HEK293T (cell line): ENCODE measurements at regions not wholly inside any gene's neighbourhood (a gene's known extent, or its start where the extent isn't known, plus 50 kb on each side); places are given as distances from the start of the nearest gene placed in this dataset.

Source experiments
- CTCF ChIA-PET: fragments of 350-600 bp; formaldehyde crosslinking; extraction: SDS; loops from one replicate; lab custom pipeline; 2021; ENCODE audit warnings: antibody characterized with exemption, inconsistent platforms; lab: Yijun Ruan, JAX
- POLR2A ChIA-PET: fragments of 350-600 bp; formaldehyde crosslinking; extraction: SDS; loops from one replicate; lab custom pipeline; 2020; ENCODE audit warnings: antibody characterized with exemption, inconsistent platforms; lab: Yijun Ruan, JAX
- DNase-seq: peaks from one replicate; pipeline ENCODE4 v3.0.0; 2012; ENCODE audit warnings: mixed read lengths; ENCODE audit errors: extremely low spot score
- ARNT ChIP-seq: fragments of 450-650 bp; IDR thresholded peaks from 2 replicates; pipeline ENCODE4 v1.6.1; 2017; ENCODE audit warnings: mild to moderate bottlenecking
- BHLHE40 ChIP-seq: fragments of 450-650 bp; IDR thresholded peaks from 2 replicates; pipeline ENCODE4 v1.6.1; 2016; ENCODE audit warnings: mild to moderate bottlenecking, moderate library complexity, borderline replicate concordance
- CTBP1 ChIP-seq: fragments of 450-650 bp; IDR thresholded peaks from 2 replicates; pipeline ENCODE4 v1.6.1; 2016; ENCODE audit warnings: borderline replicate concordance
- ELF4 ChIP-seq: fragments of 450-650 bp; IDR thresholded peaks from 2 replicates; pipeline ENCODE4 v1.6.1; 2017; ENCODE audit warnings: antibody characterized with exemption
- FOXA1 ChIP-seq: fragments of 450-650 bp; IDR thresholded peaks from 2 replicates; pipeline ENCODE4 v1.6.1; 2016; ENCODE audit warnings: mild to moderate bottlenecking
- FOXK2 ChIP-seq: fragments of 450-650 bp; IDR thresholded peaks from 2 replicates; pipeline ENCODE4 v1.6.1; 2016; ENCODE audit warnings: mild to moderate bottlenecking
- FOXM1 ChIP-seq: fragments of 450-650 bp; IDR thresholded peaks from 2 replicates; pipeline ENCODE4 v1.6.1; 2017; ENCODE audit warnings: mild to moderate bottlenecking, borderline replicate concordance
- HDGF ChIP-seq: fragments of 450-650 bp; IDR thresholded peaks from 2 replicates; pipeline ENCODE4 v1.6.1; 2017; ENCODE audit warnings: antibody characterized with exemption, borderline replicate concordance
- L3MBTL2 ChIP-seq: fragments of 450-650 bp; conservative IDR thresholded peaks from 2 replicates; pipeline ENCODE4 v1.6.1; 2016; ENCODE audit warnings: mild to moderate bottlenecking
- LEF1 ChIP-seq: fragments of 450-650 bp; IDR thresholded peaks from 2 replicates; pipeline ENCODE4 v1.6.1; 2017; ENCODE audit warnings: mild to moderate bottlenecking, borderline replicate concordance
- NFRKB ChIP-seq: fragments of 450-650 bp; IDR thresholded peaks from 2 replicates; pipeline ENCODE4 v1.6.1; 2016; ENCODE audit warnings: mild to moderate bottlenecking, moderate library complexity
- SP1 ChIP-seq: fragments of 450-650 bp; IDR thresholded peaks from 2 replicates; pipeline ENCODE4 v1.6.1; 2017
- SUZ12 ChIP-seq: fragments of 450-650 bp; IDR thresholded peaks from 2 replicates; pipeline ENCODE4 v1.6.1; 2016; ENCODE audit warnings: mild to moderate bottlenecking
- TARDBP ChIP-seq: fragments of 450-650 bp; IDR thresholded peaks from 2 replicates; pipeline ENCODE4 v1.6.1; 2016
- ZNF384 ChIP-seq: fragments of 450-650 bp; IDR thresholded peaks from 2 replicates; pipeline ENCODE4 v1.6.1; 2016
- TF ChIP-seq, protein P1 (sequence below): fragments of 450-650 bp; IDR thresholded peaks from 2 replicates; pipeline ENCODE4 v1.6.1; 2016

DNA sequence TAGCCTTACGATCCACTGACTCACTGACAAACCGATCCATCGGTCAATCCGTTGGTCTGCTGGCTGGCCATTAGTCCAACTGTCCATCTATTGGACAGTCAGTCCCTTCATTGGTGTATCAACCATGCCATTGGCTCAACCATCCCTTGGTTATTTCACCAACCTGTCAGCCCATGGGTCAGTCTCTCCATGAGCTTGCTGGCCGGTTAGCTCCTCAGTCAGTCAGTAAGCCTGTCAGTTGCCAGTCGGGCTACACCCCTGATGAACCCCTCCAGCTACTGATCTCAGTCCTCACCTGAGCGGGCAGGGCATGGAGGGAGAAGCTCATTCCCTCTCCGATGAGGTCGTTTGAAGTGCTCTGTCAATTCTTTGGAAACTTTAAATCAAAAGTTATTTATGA, 166.5 kb downstream of the FGF18 start:
- no peak for TF ChIP-seq SUZ12
- ChIA-PET CTCF (no interaction called here), POLR2A (no interaction called here)
- DNase-seq: no peak

DNA sequence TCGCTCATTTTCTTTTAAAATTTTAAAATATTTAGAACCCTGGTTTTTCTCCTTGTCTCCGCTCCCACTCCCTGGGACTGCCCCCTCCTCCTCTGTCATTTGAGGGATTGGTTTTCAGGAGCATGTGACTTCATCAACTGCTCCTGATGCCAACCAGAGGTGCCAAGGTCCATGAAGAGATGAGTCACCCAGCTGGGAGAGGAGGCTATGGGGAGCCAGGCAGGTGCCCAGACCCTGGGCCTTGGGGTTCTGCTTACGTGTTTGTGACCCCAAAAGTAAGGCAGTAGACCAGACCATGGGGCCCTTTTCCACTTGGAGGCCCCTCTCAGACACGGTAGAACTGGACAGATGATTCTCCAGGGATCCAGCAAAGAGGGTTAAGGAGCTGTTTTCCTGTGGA, 167.0 kb downstream of the FGF18 start:
- TF ChIP-seq SP1 (no peak), FOXM1 (no peak), TARDBP (no peak), BHLHE40 (no peak)
- DNase-seq: no peak
- ChIA-PET POLR2A (no interaction called here), CTCF (no interaction called here)

DNA sequence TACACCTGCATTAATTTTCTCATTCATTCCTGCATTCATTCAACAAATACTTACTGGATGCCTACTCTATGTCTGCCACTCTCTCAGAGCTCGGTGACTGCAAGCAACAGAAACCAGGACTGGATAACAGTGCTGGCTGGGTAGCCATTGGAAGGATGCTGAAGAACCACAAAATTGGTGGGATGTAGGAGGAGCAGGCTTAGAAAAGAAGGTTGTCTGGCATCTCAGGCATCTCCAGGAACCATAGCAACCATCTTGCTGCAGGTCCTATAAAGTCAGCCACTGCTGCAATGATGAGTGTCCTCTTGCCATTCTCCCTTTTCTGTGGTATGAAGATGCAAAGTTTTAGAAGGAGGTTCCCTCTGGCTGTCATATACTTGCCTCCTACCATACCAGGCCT, 168.6 kb downstream of the FGF18 start:
- DNase-seq: no peak
- TF ChIP-seq TARDBP (no peak), ARNT (no peak), CTBP1 (no peak), L3MBTL2 (no peak), FOXK2 (no peak), HDGF (no peak), ELF4 (no peak), NFRKB (no peak), ZNF384 (no peak), FOXM1 (no peak), SP1 (no peak), SUZ12 (no peak), BHLHE40 (no peak)
- TF ChIP-seq, protein P1, sequence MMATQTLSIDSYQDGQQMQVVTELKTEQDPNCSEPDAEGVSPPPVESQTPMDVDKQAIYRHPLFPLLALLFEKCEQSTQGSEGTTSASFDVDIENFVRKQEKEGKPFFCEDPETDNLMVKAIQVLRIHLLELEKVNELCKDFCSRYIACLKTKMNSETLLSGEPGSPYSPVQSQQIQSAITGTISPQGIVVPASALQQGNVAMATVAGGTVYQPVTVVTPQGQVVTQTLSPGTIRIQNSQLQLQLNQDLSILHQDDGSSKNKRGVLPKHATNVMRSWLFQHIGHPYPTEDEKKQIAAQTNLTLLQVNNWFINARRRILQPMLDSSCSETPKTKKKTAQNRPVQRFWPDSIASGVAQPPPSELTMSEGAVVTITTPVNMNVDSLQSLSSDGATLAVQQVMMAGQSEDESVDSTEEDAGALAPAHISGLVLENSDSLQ: no peak
- ChIA-PET CTCF (no interaction called here), POLR2A (no interaction called here)

DNA sequence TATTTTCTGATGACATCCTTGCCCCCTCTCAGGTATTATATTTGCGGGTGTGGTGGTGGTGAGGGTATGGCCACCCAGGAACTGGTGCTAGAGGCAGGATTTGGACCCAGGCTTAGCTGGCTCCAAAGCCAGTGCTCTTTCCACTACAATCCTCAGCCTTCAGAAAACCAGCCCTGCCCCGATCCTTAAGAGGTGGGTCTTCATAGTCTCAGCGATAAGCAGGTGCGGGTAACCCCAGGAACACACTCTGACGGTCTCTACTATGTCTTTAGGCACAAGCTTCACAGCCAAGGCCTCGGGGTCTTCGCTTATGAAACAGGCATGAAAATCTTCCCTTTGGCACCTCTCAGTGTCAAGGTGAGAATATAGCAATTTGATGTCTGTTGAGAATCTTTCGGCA, 169.3 kb downstream of the FGF18 start:
- no peak for TF ChIP-seq LEF1
- no peak for TF ChIP-seq SUZ12
- TF ChIP-seq ARNT: no peak
- no peak for TF ChIP-seq L3MBTL2
- no peak for TF ChIP-seq BHLHE40
- TF ChIP-seq CTBP1: no peak
- no peak for TF ChIP-seq TARDBP
- TF ChIP-seq, protein P1: no peak
- TF ChIP-seq HDGF: no peak
- no peak for TF ChIP-seq ELF4
- no peak for TF ChIP-seq FOXM1
- no peak for TF ChIP-seq ZNF384
- TF ChIP-seq SP1: no peak
- POLR2A ChIA-PET: no interaction called here
- DNase-seq: no peak
- CTCF ChIA-PET: interaction anchor here (0.7 kb wide), 1 partner anchor 171 kb away, joined by 3 read pairs; no protein-coding TSS in a partner anchor

DNA sequence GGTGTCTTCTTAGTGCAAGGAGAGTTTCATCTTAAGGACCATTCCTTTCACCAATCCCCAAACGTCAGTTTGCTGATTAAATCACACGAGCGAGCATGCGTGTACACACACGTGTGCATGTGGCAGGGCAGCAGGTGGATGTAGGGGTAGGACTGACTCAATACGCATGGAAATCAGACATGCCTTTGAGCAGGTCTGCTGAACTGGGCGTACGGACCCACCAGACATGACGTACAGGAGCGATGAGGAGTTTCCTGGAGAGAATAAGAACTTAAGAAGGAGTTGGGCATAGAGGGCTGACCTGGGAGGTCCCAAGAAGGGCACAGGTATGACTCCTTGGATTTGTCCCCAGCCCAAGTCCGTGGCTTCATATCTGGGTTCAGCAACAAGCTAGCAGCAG, 170.0 kb downstream of the FGF18 start:
- TF ChIP-seq, protein P1: no peak
- ChIA-PET CTCF (interaction anchor here (0.7 kb wide), 1 partner anchor 171 kb away, joined by 3 read pairs; no protein-coding TSS in a partner anchor), POLR2A (no interaction called here)
- no peak for DNase-seq

DNA sequence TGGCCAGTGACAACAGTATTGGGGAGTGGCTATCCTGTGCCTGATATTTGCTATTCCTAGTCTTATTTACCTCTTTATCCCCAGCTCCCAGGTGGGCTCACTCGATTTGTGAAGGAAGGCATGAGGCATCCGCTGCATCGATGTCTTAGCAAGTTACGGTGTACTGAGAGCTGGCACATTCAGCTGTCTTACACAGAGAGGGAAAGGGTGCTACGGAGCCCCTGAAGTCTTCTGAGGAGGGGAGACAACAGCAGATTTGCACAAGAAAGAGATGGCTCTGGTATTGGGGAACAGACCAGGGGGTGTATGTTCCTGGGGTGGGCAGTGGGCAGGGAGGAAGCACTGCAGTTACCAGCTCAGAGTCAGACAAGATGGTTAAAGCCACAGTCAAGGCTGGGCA, 172.6 kb downstream of the FGF18 start:
- TF ChIP-seq ARNT (no peak), ELF4 (no peak), FOXM1 (no peak), NFRKB (no peak), L3MBTL2 (no peak), LEF1 (no peak), TARDBP (no peak), FOXK2 (no peak), BHLHE40 (no peak), SUZ12 (no peak), HDGF (no peak), CTBP1 (no peak), FOXA1 (no peak), ZNF384 (no peak)
- ChIA-PET CTCF (no interaction called here), POLR2A (no interaction called here)
- no peak for DNase-seq

DNA sequence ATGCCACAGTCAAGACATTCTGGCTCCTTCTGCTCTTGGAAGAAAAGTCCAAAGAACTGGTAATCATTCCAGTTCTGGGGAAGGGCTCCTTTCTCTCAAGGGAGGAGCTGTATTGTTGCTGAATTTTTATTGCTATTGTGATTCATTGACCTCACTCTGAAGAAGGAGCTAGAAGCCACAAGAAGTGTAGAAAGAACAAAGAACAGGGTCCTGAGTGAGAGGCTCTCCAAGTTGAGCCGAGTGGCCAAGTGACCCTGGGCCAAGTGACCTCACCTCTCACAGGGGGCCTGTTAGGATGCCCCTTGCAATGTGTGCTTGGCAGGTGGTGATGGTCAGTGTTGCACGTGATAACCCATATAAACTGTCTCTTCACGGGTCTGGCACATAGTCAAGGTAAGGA, 173.3 kb downstream of the FGF18 start:
- POLR2A ChIA-PET: no interaction called here
- no peak for DNase-seq
- CTCF ChIA-PET: no interaction called here
- TF ChIP-seq ARNT (no peak), SP1 (no peak), SUZ12 (no peak), L3MBTL2 (no peak), CTBP1 (no peak), TARDBP (no peak), HDGF (no peak), ELF4 (no peak)
